ENCODE measurements at regions not wholly inside any gene's neighbourhood (a gene's known extent, or its start where the extent isn't known, plus 50 kb on each side); places are given as distances from the start of the nearest gene placed in this dataset.
"Not testable (repeated sequence)": the region's sequence is repeated elsewhere in the genome, so short reads cannot be mapped to it uniquely, and the experiment has no call there.

GRCh38 chr9:28105001-28105400 lies 531.7 kb upstream of the C9orf72 start:
- DNase-seq (ENCODE audit: low spot score), result no peak

GRCh38 chr9:28120184-28120583 lies 546.9 kb upstream of the C9orf72 start:
- DNase-seq (ENCODE audit: low spot score), result no peak

GRCh38 chr9:28120626-28121025 lies 547.3 kb upstream of the C9orf72 start:
- no peak for DNase-seq (ENCODE audit: low spot score)

GRCh38 chr9:28121366-28121765 lies 548.1 kb upstream of the C9orf72 start:
- no peak for DNase-seq (ENCODE audit: low spot score)

- no peak for DNase-seq (ENCODE audit: low spot score)
Observed at GRCh38 chr9:28124917-28125316, 551.6 kb upstream of the C9orf72 start.

- no peak for DNase-seq (ENCODE audit: low spot score)
Observed at GRCh38 chr9:28127101-28127500, 553.8 kb upstream of the C9orf72 start.

- no peak for DNase-seq (ENCODE audit: low spot score)
Observed at GRCh38 chr9:28134446-28134976, 561.2 kb upstream of the C9orf72 start.

- no peak for DNase-seq (ENCODE audit: low spot score)
Observed at GRCh38 chr9:28135549-28135948, 562.3 kb upstream of the C9orf72 start.

GRCh38 chr9:28136113-28136512 lies 562.8 kb upstream of the C9orf72 start:
- no peak for DNase-seq (ENCODE audit: low spot score)

- DNase-seq (ENCODE audit: low spot score), result not testable (repeated sequence)
Observed at GRCh38 chr9:28147430-28147829, 574.1 kb upstream of the C9orf72 start.

- DNase-seq (ENCODE audit: low spot score), result not testable (repeated sequence)
Observed at GRCh38 chr9:28147923-28148597, 574.8 kb upstream of the C9orf72 start.

GRCh38 chr9:28149361-28150050 lies 576.2 kb upstream of the C9orf72 start:
- not testable (repeated sequence) for DNase-seq (ENCODE audit: low spot score)

- DNase-seq (ENCODE audit: low spot score), result no peak
Observed at GRCh38 chr9:28155067-28155466, 581.8 kb upstream of the C9orf72 start.

GRCh38 chr9:28155671-28156070 lies 582.4 kb upstream of the C9orf72 start:
- no peak for DNase-seq (ENCODE audit: low spot score)

- no peak for DNase-seq (ENCODE audit: low spot score)
Observed at GRCh38 chr9:28158451-28158850, 585.2 kb upstream of the C9orf72 start.

- DNase-seq (ENCODE audit: low spot score), result no peak
Observed at GRCh38 chr9:28163619-28164018, 590.3 kb upstream of the C9orf72 start.

GRCh38 chr9:28166179-28166578 lies 592.9 kb upstream of the C9orf72 start:
- no peak for DNase-seq (ENCODE audit: low spot score)

GRCh38 chr9:28177142-28177541 lies 603.9 kb upstream of the C9orf72 start:
- DNase-seq (ENCODE audit: low spot score), result no peak

- DNase-seq (ENCODE audit: low spot score), result no peak
Observed at GRCh38 chr9:28177925-28178324, 604.6 kb upstream of the C9orf72 start.

- no peak for DNase-seq (ENCODE audit: low spot score)
Observed at GRCh38 chr9:28179893-28180292, 606.6 kb upstream of the C9orf72 start.

- DNase-seq (ENCODE audit: low spot score), result no peak
Observed at GRCh38 chr9:28190981-28191380, 617.7 kb upstream of the C9orf72 start.

- DNase-seq (ENCODE audit: low spot score), result no peak
Observed at GRCh38 chr9:28197653-28198052, 624.4 kb upstream of the C9orf72 start.

GRCh38 chr9:28203036-28203435 lies 629.8 kb upstream of the C9orf72 start:
- no peak for DNase-seq (ENCODE audit: low spot score)

- DNase-seq (ENCODE audit: low spot score), result no peak
Observed at GRCh38 chr9:28206280-28206679, 633.0 kb upstream of the C9orf72 start.
